Endothelial cell of umbilical vein (primary cell): ENCODE measurements at regions not wholly inside any gene's neighbourhood (a gene's known extent, or its start where the extent isn't known, plus 50 kb on each side); places are given as distances from the start of the nearest gene placed in this dataset.

Experiments used
- BruUV-seq: library from RNA; stranded (reverse); fragments of 400-500 nt; replicated peaks from 2 replicates; lab custom pipeline; 2021; lab: Mats Ljungman, UMichigan
- CTCF ChIA-PET: fragments of 300-600, 350-600 bp; sonication (Branson Sonifier 250); formaldehyde crosslinking; loops from one replicate; lab custom pipeline; 2021; ENCODE audit warnings: antibody characterized with exemption, inconsistent platforms; lab: Charles Lee
- POLR2A ChIA-PET: fragments of 300-600, 350-600 bp; sonication (Branson Sonifier 250); formaldehyde crosslinking; loops from one replicate; lab custom pipeline; 2021; ENCODE audit warnings: antibody characterized with exemption, inconsistent platforms; lab: Charles Lee
- DNase-seq: peaks from one replicate; pipeline ENCODE4 v3.0.0-alpha.2; 2011; ENCODE audit warnings: low read depth, low spot score
- FAIRE-seq: peaks from 2 replicates; lab custom pipeline; 2011; peaks lifted over from hg19 to GRCh38; lab: Jason Lieb, UNC
- H2AFZ ChIP-seq: 2 replicates; pipeline ENCODE4 v1.6.0; 2012; ENCODE audit warnings: low read depth, low read length, control low read depth, inconsistent platforms
- H3K27ac ChIP-seq: 2 replicates; pipeline ENCODE4 v1.5.1; 2011; ENCODE audit warnings: low read depth, mild to moderate bottlenecking, control low read depth, low read length, moderate library complexity; ENCODE audit not compliant: insufficient read depth
- H3K27me3 ChIP-seq, 2 experiments: 2 replicates each; pipeline versions ENCODE4 v1.6.0 to v1.6.1; 2011; ENCODE audit warnings: low read length in 2 of 2, mixed read lengths in 1 of 2; ENCODE audit not compliant: control insufficient read depth in 2 of 2, insufficient read depth in 2 of 2
- H3K36me3 ChIP-seq, 2 experiments: 2 replicates in 1 of 2; 3 replicates in 1 of 2; pipeline ENCODE4 v1.5.1; 2011; ENCODE audit warnings: low read length in 2 of 2, mild to moderate bottlenecking in 1 of 2, moderate library complexity in 1 of 2; ENCODE audit not compliant: control insufficient read depth in 2 of 2, insufficient read depth in 2 of 2; ENCODE audit errors: extremely low read depth in 1 of 2
- H3K4me1 ChIP-seq: 3 replicates; pipeline ENCODE4 v1.5.1; 2011; ENCODE audit warnings: mild to moderate bottlenecking, low read length; ENCODE audit not compliant: control insufficient read depth, insufficient read depth; ENCODE audit errors: extremely low read depth
- H3K4me2 ChIP-seq: 2 replicates; pipeline ENCODE4 v1.6.1; 2011; ENCODE audit warnings: low read length, control low read depth, mixed read lengths; ENCODE audit not compliant: insufficient read depth
- H3K4me3 ChIP-seq, 3 experiments: fragments of 200-600 bp in 1 of 3; sonication (generic), shearing (Covaris generic) in 1 of 3; replicated peaks in 1 of 3; 2 replicates each; pipeline ENCODE4 v1.5.1; 2011 to 2016; ENCODE audit warnings: control low read depth in 3 of 3, low read length in 3 of 3, mild to moderate bottlenecking in 2 of 3, inconsistent platforms in 1 of 3, low read depth in 1 of 3, moderate library complexity in 1 of 3; ENCODE audit not compliant: insufficient read depth in 1 of 3
- H3K79me2 ChIP-seq: 2 replicates; pipeline ENCODE4 v1.6.0; 2012; ENCODE audit warnings: low read length, inconsistent platforms; ENCODE audit not compliant: control insufficient read depth, insufficient read depth
- H3K9ac ChIP-seq: replicated peaks from 2 replicates; pipeline ENCODE3; 2011; ENCODE audit warnings: low read length, control low read depth; ENCODE audit not compliant: insufficient read depth; ENCODE audit errors: extremely low read depth
- H3K9me1 ChIP-seq: replicated peaks from 3 replicates; pipeline ENCODE4 v1.6.0; 2011; ENCODE audit warnings: mild to moderate bottlenecking, low read length; ENCODE audit not compliant: control insufficient read depth, insufficient read depth; ENCODE audit errors: extremely low read depth
- H3K9me3 ChIP-seq: replicated peaks from 2 replicates; pipeline ENCODE4 v1.5.1; 2012; ENCODE audit warnings: low read length, inconsistent platforms; ENCODE audit not compliant: control insufficient read depth, insufficient read depth
- H4K20me1 ChIP-seq: replicated peaks from 2 replicates; pipeline ENCODE3; 2011; ENCODE audit warnings: mild to moderate bottlenecking, low read length; ENCODE audit not compliant: control insufficient read depth, insufficient read depth; ENCODE audit errors: extremely low read depth
- POLR2A ChIP-seq: IDR thresholded peaks from 2 replicates; pipeline ENCODE4 v1.6.1; 2012; ENCODE audit warnings: low read depth, mild to moderate bottlenecking, control low read depth, low read length
- dilution Hi-C: fragments of 300-500 bp; cut with MboI; formaldehyde crosslinking; loops from one replicate; pipeline ENCODE4 v1.15.0; 2019; ENCODE audit warnings: low sequenced_read_pairs; ENCODE audit not compliant: extremely low pct_ligation_motif_present
- intact Hi-C: fragments of 100-400 bp; cut with micrococcal nuclease; formaldehyde crosslinking; loops from one replicate; pipeline ENCODE4 v1.10.0; 2022
- TF ChIP-seq, protein P1 (sequence below), 2 donors: IDR thresholded peaks; 1 replicate in 1 of 2; 2 replicates in 1 of 2; pipeline ENCODE4 v1.5.1; 2011; ENCODE audit warnings: low read length in 2 of 2, mild to moderate bottlenecking in 2 of 2, moderate library complexity in 2 of 2, control low read depth in 1 of 2, inconsistent platforms in 1 of 2, low read depth in 1 of 2; ENCODE audit not compliant: insufficient read depth in 1 of 2; ENCODE audit errors: extremely low read depth in 1 of 2

- Histone ChIP-seq H3K4me2 (no peak overlapping the region), H3K9me3 (no peaks in the 10 kb centered on the region), H3K79me2 (no peaks in the 10 kb centered on the region), H3K27ac (no peak overlapping the region), H3K4me1 (no peaks in the 10 kb centered on the region), H3K4me3 (no peak overlapping the region), H3K9me1 (no peaks in the 10 kb centered on the region), H3K36me3 (no peaks in the 10 kb centered on the region), H2AFZ (no peak overlapping the region), H3K27me3 (peaks cover 2 to 4% of the 10 kb centered on the region in 2 experiments), H3K9ac (no peak overlapping the region), H4K20me1 (no peaks in the 10 kb centered on the region)
- no peak for FAIRE-seq
- TF ChIP-seq, protein P1, sequence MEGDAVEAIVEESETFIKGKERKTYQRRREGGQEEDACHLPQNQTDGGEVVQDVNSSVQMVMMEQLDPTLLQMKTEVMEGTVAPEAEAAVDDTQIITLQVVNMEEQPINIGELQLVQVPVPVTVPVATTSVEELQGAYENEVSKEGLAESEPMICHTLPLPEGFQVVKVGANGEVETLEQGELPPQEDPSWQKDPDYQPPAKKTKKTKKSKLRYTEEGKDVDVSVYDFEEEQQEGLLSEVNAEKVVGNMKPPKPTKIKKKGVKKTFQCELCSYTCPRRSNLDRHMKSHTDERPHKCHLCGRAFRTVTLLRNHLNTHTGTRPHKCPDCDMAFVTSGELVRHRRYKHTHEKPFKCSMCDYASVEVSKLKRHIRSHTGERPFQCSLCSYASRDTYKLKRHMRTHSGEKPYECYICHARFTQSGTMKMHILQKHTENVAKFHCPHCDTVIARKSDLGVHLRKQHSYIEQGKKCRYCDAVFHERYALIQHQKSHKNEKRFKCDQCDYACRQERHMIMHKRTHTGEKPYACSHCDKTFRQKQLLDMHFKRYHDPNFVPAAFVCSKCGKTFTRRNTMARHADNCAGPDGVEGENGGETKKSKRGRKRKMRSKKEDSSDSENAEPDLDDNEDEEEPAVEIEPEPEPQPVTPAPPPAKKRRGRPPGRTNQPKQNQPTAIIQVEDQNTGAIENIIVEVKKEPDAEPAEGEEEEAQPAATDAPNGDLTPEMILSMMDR (IDR thresholded peaks at IDR 0.05; ENCODE audit: extremely low read depth in 1 of 2, insufficient read depth in 1 of 2, low read depth in 1 of 2, low read length in 2 of 2): no peak
- dilution Hi-C loops (no loop called here), intact Hi-C loops (no loop called here)
- ChIA-PET CTCF (no interaction called here), POLR2A (no interaction called here)
- DNase-seq: no peak
- BruUV-seq: no TSS peak
Observed at GRCh38 chr7:26486153-26486552, 194.5 kb downstream of the SNX10 start.

DNA sequence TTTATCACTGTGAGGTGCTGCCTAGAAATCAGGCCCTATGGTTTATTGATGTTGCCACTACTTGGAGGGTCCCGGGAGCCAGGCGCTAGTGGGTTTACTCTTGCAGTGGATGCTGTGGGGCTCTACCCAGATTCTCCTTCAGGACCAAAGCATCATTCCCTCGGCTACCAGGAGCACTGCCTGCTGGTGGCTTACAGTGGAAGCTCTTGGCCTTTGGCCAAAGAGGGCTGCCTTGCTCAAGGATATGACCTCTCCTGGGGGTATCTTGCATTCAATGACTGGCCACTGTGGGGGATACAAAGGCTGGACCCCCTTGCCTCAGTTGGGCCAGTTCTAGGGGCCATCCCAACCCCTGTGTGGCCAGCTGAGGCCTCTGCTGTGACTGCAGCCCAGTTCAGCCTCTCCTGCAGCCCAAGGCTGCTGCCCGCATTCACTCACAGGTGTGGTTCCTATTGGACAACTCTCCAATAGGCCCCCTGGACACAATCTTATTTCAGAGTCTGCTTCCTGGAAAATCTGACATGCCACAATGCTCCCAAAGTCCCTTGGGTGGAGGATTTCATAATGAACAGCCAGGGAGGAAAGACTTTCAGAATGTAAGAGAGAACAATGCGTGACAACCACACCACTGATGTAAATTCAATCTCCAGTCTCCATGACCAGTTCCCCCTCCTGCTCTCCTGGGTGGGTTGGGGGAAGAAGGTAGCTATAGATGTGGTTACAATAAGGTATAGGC, 196.3 kb downstream of the SNX10 start:
- H3K4me3 ChIP-seq: no peak overlapping the region
- POLR2A ChIA-PET: no interaction called here
- TF ChIP-seq POLR2A: no peak
- no peaks in the 10 kb centered on the region for H3K36me3 ChIP-seq
- no TSS peak for BruUV-seq
- no peaks in the 10 kb centered on the region for H3K9me3 ChIP-seq
- no peak for FAIRE-seq
- no peaks in the 10 kb centered on the region for H3K9me1 ChIP-seq
- CTCF ChIA-PET: interaction anchor here (1.1 kb wide), 1 partner anchor 111 kb away, joined by 3 read pairs; no protein-coding TSS in a partner anchor
- no peak overlapping the region for H3K9ac ChIP-seq
- no peaks in the 10 kb centered on the region for H3K79me2 ChIP-seq
- H4K20me1 ChIP-seq: no peaks in the 10 kb centered on the region
- H3K27me3 ChIP-seq: peaks cover 2 to 4% of the 10 kb centered on the region in 2 experiments
- H2AFZ ChIP-seq: no peak overlapping the region
- dilution Hi-C loops: no loop called here
- H3K4me2 ChIP-seq: no peak overlapping the region
- H3K4me1 ChIP-seq: no peaks in the 10 kb centered on the region
- H3K27ac ChIP-seq: no peak overlapping the region
- no peak for DNase-seq
- intact Hi-C loops: no loop called here
